ENCODE measurements at regions not wholly inside any gene's neighbourhood (a gene's known extent, or its start where the extent isn't known, plus 50 kb on each side); places are given as distances from the start of the nearest gene placed in this dataset.

- TF ChIP-seq CTCF (IDR thresholded peaks at IDR 0.05) (no peak), POLR2A (IDR thresholded peaks at IDR 0.05) (no peak)
Observed at GRCh38 chr16:14015033-14015432, 56.1 kb upstream of the MRTFB start.
